SK-N-SH (cell line): ENCODE measurements at regions not wholly inside any gene's neighbourhood (a gene's known extent, or its start where the extent isn't known, plus 50 kb on each side); places are given as distances from the start of the nearest gene placed in this dataset.
"Not testable (repeated sequence)": the region's sequence is repeated elsewhere in the genome, so short reads cannot be mapped to it uniquely, and the experiment has no call there.

Source experiments
- CTCF ChIA-PET: fragments of 300-600, 350-600 bp; formaldehyde crosslinking; extraction: SDS; loops from one replicate; lab custom pipeline; 2021; lab: Yijun Ruan, JAX
- POLR2A ChIA-PET: fragments of 350-600 bp; sonication (Branson Sonifier 250); formaldehyde crosslinking; extraction: SDS; loops from one replicate; lab custom pipeline; 2020; ENCODE audit warnings: antibody characterized with exemption, inconsistent platforms; lab: Yijun Ruan, JAX
- DNase-seq: peaks from one replicate; pipeline ENCODE4 v3.0.0; 2012
- H2AFZ ChIP-seq: fragments of 200-600 bp; sonication (generic); 2 replicates; pipeline ENCODE4 v1.8.1; 2016; ENCODE audit warnings: antibody characterized with exemption, mild to moderate bottlenecking, low read depth
- H3F3A ChIP-seq: fragments of 200-600 bp; sonication (generic); replicated peaks from 2 replicates; pipeline ENCODE3; 2016; ENCODE audit warnings: antibody characterized with exemption, mild to moderate bottlenecking; ENCODE audit not compliant: insufficient read depth
- H3K27ac ChIP-seq, 2 experiments: fragments of 200-500 bp in 1 of 2; fragments of 200-600 bp in 1 of 2; sonication (Bioruptor generic) in 1 of 2; sonication (generic), shearing (Covaris generic) in 1 of 2; 2 replicates each; pipeline versions ENCODE4 v1.5.1 to v1.6.1; 2014 to 2016; ENCODE audit warnings: low read depth in 2 of 2, inconsistent platforms in 1 of 2, low read length in 1 of 2, mild to moderate bottlenecking in 1 of 2, mixed read lengths in 1 of 2
- H3K27me3 ChIP-seq: fragments of 200-600 bp; sonication (generic), shearing (Covaris generic); 2 replicates; pipeline ENCODE4 v1.6.1; 2016; ENCODE audit warnings: mixed run types; ENCODE audit not compliant: insufficient read depth
- H3K36me3 ChIP-seq, 2 experiments: fragments of 200-500 bp in 1 of 2; fragments of 200-600 bp in 1 of 2; sonication (Bioruptor generic) in 1 of 2; sonication (generic) in 1 of 2; replicated peaks in 1 of 2; 2 replicates each; pipeline versions ENCODE3 to v1.5.1; 2014 to 2016; ENCODE audit warnings: low read length in 1 of 2, mild to moderate bottlenecking in 1 of 2; ENCODE audit not compliant: insufficient read depth in 2 of 2, control insufficient read depth in 1 of 2
- H3K4me1 ChIP-seq, 2 experiments: fragments of 200-500 bp in 1 of 2; fragments of 200-600 bp in 1 of 2; sonication (Bioruptor generic) in 1 of 2; sonication (generic), shearing (Covaris generic) in 1 of 2; 2 replicates each; pipeline versions ENCODE4 v1.5.1 to v1.6.1; 2014 to 2016; ENCODE audit warnings: low read depth in 1 of 2, low read length in 1 of 2, mixed run types in 1 of 2; ENCODE audit not compliant: insufficient read depth in 2 of 2, control insufficient read depth in 1 of 2
- H3K4me2 ChIP-seq: fragments of 200-600 bp; sonication (generic), shearing (Covaris generic); 2 replicates; pipeline ENCODE4 v1.6.1; 2017; ENCODE audit warnings: mixed run types
- H3K4me3 ChIP-seq, 2 experiments: fragments of 200-500 bp in 1 of 2; fragments of 200-600 bp in 1 of 2; sonication (Bioruptor generic) in 1 of 2; sonication (generic), shearing (Covaris generic) in 1 of 2; 2 replicates each; pipeline versions ENCODE4 v1.5.1 to v1.8.1; 2014 to 2016; ENCODE audit warnings: low read depth in 2 of 2, inconsistent platforms in 1 of 2, low read length in 1 of 2, mild to moderate bottlenecking in 1 of 2, mixed read lengths in 1 of 2, moderate library complexity in 1 of 2
- H3K79me2 ChIP-seq: fragments of 200-600 bp; sonication (generic); 2 replicates; pipeline ENCODE4 v1.8.1; 2017; ENCODE audit warnings: mild to moderate bottlenecking; ENCODE audit not compliant: insufficient read depth
- H3K9ac ChIP-seq: fragments of 200-600 bp; sonication (generic); 2 replicates; pipeline ENCODE4 v1.6.1; 2017; ENCODE audit warnings: mixed run types
- H3K9me2 ChIP-seq: fragments of 200-600 bp; sonication (generic); 2 replicates; pipeline ENCODE4 v1.6.1; 2017; ENCODE audit warnings: mixed run types
- H3K9me3 ChIP-seq: fragments of 200-600 bp; sonication (generic); 2 replicates; pipeline ENCODE4 v1.6.1; 2017; ENCODE audit warnings: mixed run types, mild to moderate bottlenecking, moderate library complexity
- H4K20me1 ChIP-seq: fragments of 200-600 bp; sonication (generic); 2 replicates; pipeline ENCODE4 v1.6.1; 2017; ENCODE audit warnings: mild to moderate bottlenecking, mixed run types; ENCODE audit not compliant: insufficient read depth
- CHD2 ChIP-seq: fragments of 150-350 bp; IDR thresholded peaks from 2 replicates; pipeline ENCODE4 v1.6.1; 2018; ENCODE audit warnings: low read length; ENCODE audit not compliant: partially characterized antibody
- CTCF ChIP-seq: fragments of 200-600 bp; sonication (generic); IDR thresholded peaks from 2 replicates; pipeline ENCODE4 v1.6.1; 2017; ENCODE audit warnings: antibody characterized with exemption, mild to moderate bottlenecking, moderate library complexity
- ELF1 ChIP-seq: IDR thresholded peaks from 2 replicates; pipeline ENCODE4 v1.4.0; 2012
- PBX3 ChIP-seq: IDR thresholded peaks from 2 replicates; pipeline ENCODE4; 2012
- RCOR1 ChIP-seq: fragments of 150-350 bp; IDR thresholded peaks from 2 replicates; pipeline ENCODE4 v1.6.1; 2017; ENCODE audit warnings: antibody characterized with exemption, low read length
- SIN3A ChIP-seq: IDR thresholded peaks from 2 replicates; pipeline ENCODE4 v1.6.1; 2012; ENCODE audit warnings: low read depth, mild to moderate bottlenecking, low read length, moderate library complexity, borderline replicate concordance
- TEAD4 ChIP-seq: IDR thresholded peaks from 2 replicates; pipeline ENCODE4 v1.4.0; 2012; ENCODE audit warnings: mild to moderate bottlenecking, borderline replicate concordance; ENCODE audit not compliant: insufficient read depth
- WGBS: methylation state at CpG from one replicate; pipeline ENCODE4 v1.1.6; 2017; ENCODE audit warnings: low lambda C conversion rate; 5-methylcytosine and 5-hydroxymethylcytosine counted together

- H3K9ac ChIP-seq, result no peak overlapping the region
- H2AFZ ChIP-seq, result no peak overlapping the region
- H3F3A ChIP-seq, result no peaks in the 10 kb centered on the region
- POLR2A ChIA-PET, result no interaction called here
- no peaks in the 10 kb centered on the region for H4K20me1 ChIP-seq
- no peaks in the 10 kb centered on the region for H3K27me3 ChIP-seq
- no peak overlapping the region for H3K4me2 ChIP-seq
- no peaks in the 10 kb centered on the region for H3K9me2 ChIP-seq
- DNase-seq, result no peak
- H3K4me3 ChIP-seq, result no peak overlapping the region
- no peak for TF ChIP-seq SIN3A
- TF ChIP-seq ELF1, result no peak
- TF ChIP-seq CTCF, result no peak
- no peak for TF ChIP-seq CHD2
- no peaks in the 10 kb centered on the region for H3K36me3 ChIP-seq
- CTCF ChIA-PET, result no interaction called here
- WGBS, result 2% methylated on average over 4 of the region's 4 CpGs
- no peaks in the 10 kb centered on the region for H3K79me2 ChIP-seq
- H3K9me3 ChIP-seq, result no peaks in the 10 kb centered on the region
- H3K27ac ChIP-seq, result no peak overlapping the region
- H3K4me1 ChIP-seq, result no peaks in the 10 kb centered on the region
Measured at GRCh38 chr12:38527631-38528030, 211.1 kb downstream of the ALG10B start.

- no peaks in the 10 kb centered on the region for H3K79me2 ChIP-seq
- H2AFZ ChIP-seq, result no peak overlapping the region
- DNase-seq, result no peak
- H3K36me3 ChIP-seq, result no peaks in the 10 kb centered on the region
- TF ChIP-seq RCOR1 (no peak), CTCF (no peak), TEAD4 (no peak), PBX3 (no peak)
- H3K4me2 ChIP-seq, result no peak overlapping the region
- H3K9ac ChIP-seq, result no peak overlapping the region
- ChIA-PET POLR2A (no interaction called here), CTCF (no interaction called here)
- no peaks in the 10 kb centered on the region for H3K9me3 ChIP-seq
- no peaks in the 10 kb centered on the region for H3K4me1 ChIP-seq
- H3K9me2 ChIP-seq, result no peaks in the 10 kb centered on the region
- no peaks in the 10 kb centered on the region for H3K27me3 ChIP-seq
- H3F3A ChIP-seq, result no peaks in the 10 kb centered on the region
- no peak overlapping the region for H3K4me3 ChIP-seq
- H3K27ac ChIP-seq, result no peak overlapping the region
- no peaks in the 10 kb centered on the region for H4K20me1 ChIP-seq
- WGBS, result 0% methylated on average over 1 of the region's 1 CpG
Measured at GRCh38 chr12:38528527-38528926, 212.0 kb downstream of the ALG10B start.

- POLR2A ChIA-PET, H3K9me2 ChIP-seq, H2AFZ ChIP-seq, H3K9me3 ChIP-seq, CTCF ChIA-PET, H3K79me2 ChIP-seq, H3F3A ChIP-seq, H3K9ac ChIP-seq, H3K27me3 ChIP-seq, H3K36me3 ChIP-seq, DNase-seq, H3K4me1 ChIP-seq, H3K4me3 ChIP-seq, H4K20me1 ChIP-seq, H3K4me2 ChIP-seq, H3K27ac ChIP-seq: not testable (repeated sequence)
- WGBS, result 27% methylated on average over 3 of the region's 3 CpGs
Measured at GRCh38 chr12:38529281-38529680, 212.7 kb downstream of the ALG10B start.
